Neural cell (in vitro differentiated cells): ENCODE measurements at regions not wholly inside any gene's neighbourhood (a gene's known extent, or its start where the extent isn't known, plus 50 kb on each side); places are given as distances from the start of the nearest gene placed in this dataset.

ENCODE experiments used
- EZH2 ChIP-seq: fragments of 200-600, 300-800 bp; shearing (Covaris generic), sonication (generic); IDR thresholded peaks from 2 replicates; pipeline ENCODE4 v1.6.1; 2014; ENCODE audit warnings: antibody characterized with exemption, low read length, borderline replicate concordance, mild to moderate bottlenecking; ENCODE audit not compliant: insufficient read depth, poor library complexity, severe bottlenecking
- TF ChIP-seq, protein P1 (sequence below): fragments of 450-650 bp; IDR thresholded peaks from 2 replicates; pipeline ENCODE4 v1.5.1; 2014; ENCODE audit warnings: antibody characterized with exemption, mild to moderate bottlenecking, moderate library complexity; ENCODE audit not compliant: poor library complexity, severe bottlenecking

DNA sequence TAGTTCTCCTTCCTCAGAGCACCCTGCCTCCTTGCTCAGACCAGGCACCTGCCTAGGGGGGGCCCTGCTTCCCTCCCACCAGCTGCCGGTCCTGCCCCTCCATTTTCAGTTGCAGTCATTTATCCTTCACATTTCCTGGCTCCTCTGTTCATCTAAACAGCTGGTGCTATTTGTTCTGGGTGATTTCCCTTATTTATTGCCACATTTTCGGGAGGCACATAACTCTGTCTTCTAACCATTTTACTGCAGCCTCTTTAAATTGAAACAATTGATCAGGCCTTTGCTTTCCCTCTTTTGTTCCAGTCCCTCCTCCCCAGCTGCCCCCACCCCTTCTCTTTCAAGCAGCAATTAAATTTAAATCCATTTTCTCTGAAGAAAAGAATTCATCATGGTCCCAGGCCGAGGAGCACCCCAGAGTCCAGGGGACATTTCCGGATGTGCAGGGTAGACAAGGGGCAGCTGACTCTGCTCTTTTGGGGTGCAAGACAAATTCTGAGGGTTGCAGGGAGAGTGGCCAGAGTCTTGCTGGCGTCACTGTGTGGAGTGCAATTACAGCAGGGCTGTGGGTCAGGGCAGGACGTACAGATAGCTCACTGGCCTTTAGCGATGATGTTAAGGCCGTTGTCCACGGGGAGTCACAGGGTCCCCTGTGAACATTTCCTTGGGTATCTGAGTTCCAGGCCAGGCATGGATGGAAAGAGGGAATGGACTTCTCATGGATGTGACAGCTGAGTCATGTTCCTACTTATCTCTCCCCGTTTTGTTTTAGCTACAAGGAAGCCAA, 476.4 kb downstream of the TBC1D22A start:
- TF ChIP-seq, protein P1, sequence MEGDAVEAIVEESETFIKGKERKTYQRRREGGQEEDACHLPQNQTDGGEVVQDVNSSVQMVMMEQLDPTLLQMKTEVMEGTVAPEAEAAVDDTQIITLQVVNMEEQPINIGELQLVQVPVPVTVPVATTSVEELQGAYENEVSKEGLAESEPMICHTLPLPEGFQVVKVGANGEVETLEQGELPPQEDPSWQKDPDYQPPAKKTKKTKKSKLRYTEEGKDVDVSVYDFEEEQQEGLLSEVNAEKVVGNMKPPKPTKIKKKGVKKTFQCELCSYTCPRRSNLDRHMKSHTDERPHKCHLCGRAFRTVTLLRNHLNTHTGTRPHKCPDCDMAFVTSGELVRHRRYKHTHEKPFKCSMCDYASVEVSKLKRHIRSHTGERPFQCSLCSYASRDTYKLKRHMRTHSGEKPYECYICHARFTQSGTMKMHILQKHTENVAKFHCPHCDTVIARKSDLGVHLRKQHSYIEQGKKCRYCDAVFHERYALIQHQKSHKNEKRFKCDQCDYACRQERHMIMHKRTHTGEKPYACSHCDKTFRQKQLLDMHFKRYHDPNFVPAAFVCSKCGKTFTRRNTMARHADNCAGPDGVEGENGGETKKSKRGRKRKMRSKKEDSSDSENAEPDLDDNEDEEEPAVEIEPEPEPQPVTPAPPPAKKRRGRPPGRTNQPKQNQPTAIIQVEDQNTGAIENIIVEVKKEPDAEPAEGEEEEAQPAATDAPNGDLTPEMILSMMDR: no peak
- TF ChIP-seq EZH2: no peak
